ENCODE measurements at regions not wholly inside any gene's neighbourhood (a gene's known extent, or its start where the extent isn't known, plus 50 kb on each side); places are given as distances from the start of the nearest gene placed in this dataset.
"Not testable (repeated sequence)": the region's sequence is repeated elsewhere in the genome, so short reads cannot be mapped to it uniquely, and the experiment has no call there.

DNA sequence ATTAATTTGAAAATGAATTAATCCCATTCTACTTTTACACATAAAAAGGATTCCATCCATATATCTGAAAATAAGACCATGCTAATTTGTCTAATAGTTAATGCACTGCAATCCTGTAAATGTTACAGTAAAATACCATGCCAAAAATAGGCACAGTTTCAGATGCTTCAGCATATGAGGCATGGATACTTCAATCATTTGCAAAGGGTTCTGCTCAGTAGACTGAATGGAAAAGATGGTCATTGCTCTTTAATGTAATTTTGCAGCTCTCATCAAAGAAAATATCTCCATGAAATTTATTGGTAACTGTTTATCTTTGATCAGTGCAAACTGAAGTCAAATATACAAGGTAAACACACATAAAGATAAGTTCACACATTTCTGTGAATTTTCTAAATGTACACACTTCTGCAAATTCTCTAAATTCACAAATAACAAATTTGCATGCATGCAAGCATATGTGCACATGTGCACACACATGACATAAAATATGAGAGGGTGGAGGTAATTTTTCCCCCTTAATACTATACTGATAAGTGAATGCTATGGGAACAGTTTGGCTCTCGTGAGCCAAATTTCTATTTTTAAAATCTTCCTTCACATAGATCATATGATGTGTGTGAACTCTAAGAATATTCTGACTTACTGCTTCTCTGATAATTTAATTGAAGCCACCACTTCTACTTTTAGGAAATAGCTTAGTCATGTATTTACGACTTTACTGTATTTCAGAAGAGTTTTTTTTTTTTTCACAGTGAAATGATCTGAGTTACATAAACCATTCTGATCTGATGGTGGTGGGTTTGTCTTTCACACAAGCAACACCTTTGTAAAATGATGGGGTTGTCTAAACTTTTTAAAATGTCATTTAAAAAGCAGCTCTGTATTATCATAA lies 996.8 kb upstream of the CITED2 start:
- no peak for DNase-seq (ENCODE audit: low read depth in 2 of 3, low spot score in 2 of 3)

DNA sequence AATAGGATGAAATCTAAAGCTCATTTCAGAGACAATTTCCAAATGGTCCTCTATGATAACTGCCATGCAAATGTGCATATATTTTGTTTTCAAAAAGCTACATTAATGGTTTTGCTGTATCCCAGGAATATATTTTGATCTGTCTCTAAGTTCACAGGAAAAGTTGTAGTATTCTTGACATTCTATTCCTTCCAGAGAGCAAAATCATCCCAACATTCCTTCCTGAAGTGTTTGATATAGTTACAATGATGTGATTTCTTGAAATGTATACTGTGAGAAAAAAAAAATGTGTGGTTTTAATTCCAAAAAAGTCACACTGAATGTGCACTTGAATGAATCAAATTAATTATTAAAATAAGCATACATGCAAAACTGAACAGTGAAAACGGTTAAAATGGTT lies 996.0 kb upstream of the CITED2 start:
- DNase-seq (ENCODE audit: low read depth in 2 of 3, low spot score in 2 of 3), result no peak

DNA sequence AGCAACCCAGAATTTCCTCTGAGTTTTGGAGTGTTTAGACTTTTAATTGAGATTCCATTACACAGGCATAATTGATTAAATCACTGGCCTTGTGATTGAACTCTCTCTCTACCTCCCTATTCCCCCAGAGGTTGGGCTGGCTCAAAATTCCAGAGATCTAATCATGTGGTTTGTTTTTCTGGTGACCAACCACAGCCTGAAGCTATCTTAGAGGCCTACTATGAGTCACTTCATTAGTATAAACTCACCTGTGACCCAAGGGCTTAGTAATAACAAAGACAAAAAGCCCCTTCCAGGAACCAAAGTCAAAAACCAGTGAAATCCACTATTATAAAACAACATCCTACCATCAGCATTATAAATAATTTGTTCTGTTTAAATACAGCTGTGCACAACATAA lies 992.5 kb upstream of the CITED2 start:
- DNase-seq (ENCODE audit: low read depth in 2 of 3, low spot score in 2 of 3), result no peak

DNA sequence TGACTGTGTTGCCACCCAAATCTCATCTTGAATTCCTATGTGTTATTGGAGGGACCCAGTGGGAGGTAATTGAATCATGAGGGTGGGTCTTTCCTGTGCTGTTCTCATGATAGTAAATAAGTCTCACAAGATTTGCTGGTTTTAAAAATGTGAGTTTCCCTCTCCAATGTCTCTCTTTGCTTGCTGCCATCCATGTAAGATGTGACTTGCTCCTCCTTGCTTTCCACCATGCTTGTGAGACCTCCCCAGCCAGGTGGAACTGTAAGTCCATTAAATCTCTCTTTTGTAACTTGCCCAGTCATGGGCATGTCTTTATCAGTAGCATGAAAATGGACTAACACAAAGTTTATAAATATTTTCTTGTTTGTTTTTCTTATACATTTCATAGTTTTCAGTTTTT lies 990.5 kb upstream of the CITED2 start:
- no peak for DNase-seq (ENCODE audit: low read depth in 2 of 3, low spot score in 2 of 3)

DNA sequence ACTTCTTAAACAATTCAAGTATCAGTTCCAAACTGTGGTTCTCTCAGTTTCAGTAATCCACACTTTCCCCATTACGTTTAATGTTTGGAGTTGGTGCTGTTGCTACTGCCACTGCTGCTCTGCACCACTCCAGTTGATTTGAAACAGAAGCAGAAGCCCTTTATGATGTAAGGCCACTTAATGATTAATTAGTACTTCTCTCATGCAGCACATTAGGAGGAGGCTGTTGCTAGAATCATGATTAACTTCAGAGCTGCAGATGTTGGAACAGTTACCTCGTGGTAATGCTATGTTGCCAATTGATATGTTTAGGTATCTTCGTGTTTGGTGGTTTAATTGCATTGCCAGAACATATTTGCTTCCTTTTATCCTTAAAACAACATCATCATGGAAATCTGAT lies 986.2 kb upstream of the CITED2 start:
- no peak for DNase-seq (ENCODE audit: low read depth in 2 of 3, low spot score in 2 of 3)

DNA sequence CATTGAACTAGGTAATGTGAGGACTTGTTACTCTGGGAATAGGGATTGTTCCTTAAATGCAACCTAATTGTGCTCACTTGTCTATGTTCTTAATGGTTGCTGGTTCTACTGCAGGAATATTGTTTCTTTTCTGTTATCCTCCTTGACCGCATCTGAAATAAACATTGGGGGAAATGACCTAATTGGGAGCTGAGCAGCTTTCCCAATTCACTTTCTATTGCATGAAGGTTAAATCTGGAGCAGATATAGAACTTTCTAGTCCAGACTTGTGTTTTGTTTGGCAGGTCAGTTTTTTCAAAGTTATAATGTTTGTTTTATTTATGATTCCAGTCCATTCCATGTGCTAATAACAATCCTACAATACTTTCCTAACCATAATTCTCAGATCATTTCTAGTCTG lies 981.0 kb upstream of the CITED2 start:
- no peak for DNase-seq (ENCODE audit: low read depth in 2 of 3, low spot score in 2 of 3)

DNA sequence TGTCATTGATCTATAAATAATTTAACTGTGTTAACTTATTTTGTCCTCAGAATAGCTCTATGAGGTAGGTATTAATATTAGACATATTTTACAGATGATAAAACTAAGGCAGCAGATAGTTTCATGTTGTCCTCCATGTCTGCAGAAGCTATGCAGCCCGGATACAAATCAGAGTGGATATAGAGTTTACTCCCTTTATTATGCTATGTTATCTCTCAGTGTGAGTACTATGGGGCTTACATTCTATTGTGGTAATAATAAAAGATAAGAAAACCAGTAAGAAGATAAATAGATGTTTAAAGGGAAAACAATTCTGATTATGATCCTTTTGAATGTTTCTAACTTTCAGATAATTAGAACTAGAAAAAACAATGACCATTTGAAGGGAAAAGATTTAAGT lies 979.8 kb upstream of the CITED2 start:
- no peak for DNase-seq (ENCODE audit: low read depth in 2 of 3, low spot score in 2 of 3)

DNA sequence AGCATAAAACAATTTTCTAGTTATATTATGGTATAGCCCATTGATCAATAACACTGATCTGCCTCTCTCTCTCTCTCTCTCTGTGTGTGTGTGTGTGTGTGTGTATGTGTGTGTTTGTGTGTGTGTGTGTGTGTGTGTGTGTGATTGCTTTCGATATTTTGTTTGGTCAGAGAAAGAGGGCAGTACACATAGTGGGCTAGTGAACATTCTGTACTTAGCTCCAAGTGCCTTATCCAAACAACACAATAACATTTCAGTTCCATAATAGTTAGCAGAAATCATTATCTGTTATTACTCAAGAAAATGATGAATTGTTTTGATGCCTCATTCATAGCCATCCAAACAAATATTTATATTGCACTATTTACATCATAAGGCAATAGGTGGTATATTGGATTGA lies 979.1 kb upstream of the CITED2 start:
- DNase-seq (ENCODE audit: low read depth in 2 of 3, low spot score in 2 of 3), result no peak

DNA sequence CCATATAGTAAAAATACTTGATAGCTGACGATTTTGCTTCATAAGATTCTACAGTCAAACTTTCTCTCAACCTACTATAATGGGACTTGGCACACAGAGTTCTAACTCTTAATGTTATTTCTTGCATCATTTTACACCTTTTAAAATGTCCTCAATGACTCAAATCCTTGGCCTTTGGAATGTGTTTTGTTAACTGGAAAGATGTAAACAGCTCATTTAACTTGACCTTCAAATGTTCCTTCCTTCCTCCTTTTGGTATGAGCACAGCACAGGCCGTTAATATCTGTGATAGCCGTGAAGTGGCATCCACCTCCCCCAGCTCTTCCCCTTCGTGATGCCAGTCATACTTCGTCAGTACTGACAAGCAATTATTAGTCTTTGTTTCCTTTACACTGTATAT lies 972.0 kb upstream of the CITED2 start:
- DNase-seq (ENCODE audit: low read depth in 2 of 3, low spot score in 2 of 3), result no peak

DNA sequence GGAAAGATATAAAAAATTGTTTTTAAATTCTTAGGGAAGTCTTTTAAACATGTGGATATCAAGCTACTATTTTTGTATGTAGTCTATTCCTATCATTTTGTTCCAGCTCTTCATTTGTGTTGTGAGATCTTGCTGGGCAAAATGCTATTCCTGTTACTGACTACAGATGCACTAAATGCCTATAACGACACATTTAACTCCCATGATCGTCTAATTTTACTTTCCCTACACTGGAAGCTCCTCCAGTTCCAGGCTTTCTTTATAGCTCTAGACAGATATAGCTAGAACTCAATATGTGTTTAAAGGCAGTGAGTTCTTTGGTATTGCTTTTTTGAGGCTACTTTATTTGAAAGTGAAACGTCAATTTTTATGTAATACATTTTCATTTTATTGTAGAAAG lies 971.5 kb upstream of the CITED2 start:
- no peak for DNase-seq (ENCODE audit: low read depth in 2 of 3, low spot score in 2 of 3)

DNA sequence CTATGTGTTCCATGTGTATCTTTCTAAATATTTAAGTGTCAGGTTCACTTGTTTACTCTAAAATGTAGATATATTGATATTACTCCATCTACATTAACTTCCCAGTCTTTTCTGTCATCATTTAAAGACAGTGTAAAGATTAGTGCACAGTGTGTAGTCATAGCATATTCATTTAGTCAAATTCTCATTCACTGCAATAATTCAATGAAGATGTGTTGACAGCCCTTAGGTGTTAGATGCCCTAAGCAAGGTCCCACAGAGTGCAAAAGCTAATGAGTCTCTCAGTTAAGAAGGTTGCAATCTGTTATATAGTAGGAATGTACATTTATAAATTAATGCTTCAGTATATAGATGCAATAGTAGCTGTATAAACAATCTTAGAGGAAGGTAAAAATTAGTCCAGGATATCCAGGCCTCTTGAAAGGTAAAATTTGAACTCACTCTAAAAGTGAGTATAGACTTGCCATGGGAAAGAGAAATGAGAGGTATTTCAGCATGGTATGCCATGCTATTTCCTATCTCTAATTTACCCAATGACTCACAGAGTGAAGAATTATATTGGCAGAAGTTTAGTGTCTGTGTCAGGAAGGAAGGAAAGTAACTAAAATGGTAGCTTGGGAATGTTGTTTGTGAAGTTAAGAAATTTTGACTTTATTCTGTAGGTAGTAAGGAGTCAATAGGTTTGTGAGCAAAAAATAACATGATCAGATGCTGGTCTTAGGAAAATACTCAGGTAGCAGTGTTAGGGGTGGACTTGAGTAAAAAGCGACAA lies 969.9 kb upstream of the CITED2 start:
- DNase-seq (ENCODE audit: low read depth in 2 of 3, low spot score in 2 of 3), result no peak

DNA sequence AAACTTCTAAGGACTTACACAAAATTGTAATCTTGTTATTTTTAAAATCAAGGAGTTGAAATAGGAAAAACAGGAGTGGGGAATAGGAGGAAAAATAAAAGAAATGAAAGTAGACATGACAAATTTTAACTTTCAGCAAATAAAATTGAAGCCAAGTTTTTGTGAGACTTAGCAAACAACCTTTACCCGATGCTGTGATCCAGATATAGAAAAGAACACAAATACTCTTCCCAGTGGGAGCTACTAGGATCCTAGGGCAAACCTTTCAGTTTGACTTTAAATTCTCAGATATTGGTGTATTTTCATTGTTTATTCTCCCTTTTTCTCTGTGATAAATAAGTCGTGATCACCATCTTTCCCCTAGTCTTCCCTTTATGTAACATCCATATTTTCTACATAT lies 968.7 kb upstream of the CITED2 start:
- DNase-seq (ENCODE audit: low read depth in 2 of 3, low spot score in 2 of 3), result no peak

DNA sequence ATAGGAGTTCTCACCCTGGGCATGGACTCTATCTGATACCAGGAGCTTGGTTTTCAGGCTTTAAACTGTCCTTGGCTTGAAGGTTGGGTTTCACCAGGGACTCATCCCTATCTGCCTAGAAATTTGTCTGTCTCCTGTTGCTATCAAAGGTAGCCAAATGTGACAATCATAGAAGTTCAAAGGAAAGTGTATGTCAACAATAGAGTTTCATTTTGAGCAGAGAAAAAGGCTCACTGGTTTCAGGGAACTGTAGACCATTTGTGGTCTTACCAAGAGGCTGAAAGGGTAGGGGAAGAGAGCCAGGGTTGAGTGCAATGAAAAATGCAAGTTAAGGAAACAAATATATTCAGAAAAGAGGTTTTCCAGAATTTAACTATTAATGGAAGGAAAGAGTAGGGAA lies 966.8 kb upstream of the CITED2 start:
- no peak for DNase-seq (ENCODE audit: low read depth in 2 of 3, low spot score in 2 of 3)

DNA sequence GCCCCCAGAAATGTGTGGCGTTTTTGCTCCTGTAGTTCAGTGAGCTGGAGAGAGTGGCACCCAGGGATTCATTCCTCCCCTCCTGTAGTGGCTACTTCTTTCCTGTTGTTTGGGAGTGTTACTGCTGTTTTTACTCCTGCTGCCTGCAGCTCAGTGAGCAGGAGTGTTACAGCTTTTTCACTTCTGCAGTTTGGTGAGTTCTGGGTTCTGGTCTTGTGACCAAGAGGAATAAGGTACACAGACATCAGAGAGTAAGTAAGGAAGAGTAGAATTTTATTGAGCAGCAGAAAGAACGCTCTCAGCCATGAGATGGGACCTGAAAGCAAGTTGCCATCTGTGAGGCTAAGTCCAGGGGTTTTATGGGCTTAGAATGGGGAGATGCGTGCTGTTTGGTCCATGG lies 966.3 kb upstream of the CITED2 start:
- DNase-seq (ENCODE audit: low read depth in 2 of 3, low spot score in 2 of 3), result no peak

DNA sequence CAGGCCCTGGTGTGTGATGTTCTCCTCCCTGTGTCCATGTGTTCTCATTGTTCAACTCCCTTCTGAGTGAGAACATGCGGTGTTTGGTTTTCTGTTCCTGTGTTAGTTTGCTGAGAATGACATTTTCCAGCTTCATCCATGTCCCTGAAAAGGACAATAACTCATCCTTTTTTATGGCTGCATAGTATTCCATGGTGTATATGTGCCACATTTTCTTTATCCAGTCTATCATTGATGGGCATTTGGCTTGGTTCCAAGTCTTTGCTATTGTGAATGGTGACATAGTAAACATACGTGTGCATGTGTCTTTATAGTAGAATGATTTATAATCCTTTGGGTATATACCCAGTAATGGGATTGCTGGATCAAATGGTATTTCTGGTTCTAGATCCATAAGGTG lies 964.6 kb upstream of the CITED2 start:
- not testable (repeated sequence) for DNase-seq (ENCODE audit: low read depth in 2 of 3, low spot score in 2 of 3)

DNA sequence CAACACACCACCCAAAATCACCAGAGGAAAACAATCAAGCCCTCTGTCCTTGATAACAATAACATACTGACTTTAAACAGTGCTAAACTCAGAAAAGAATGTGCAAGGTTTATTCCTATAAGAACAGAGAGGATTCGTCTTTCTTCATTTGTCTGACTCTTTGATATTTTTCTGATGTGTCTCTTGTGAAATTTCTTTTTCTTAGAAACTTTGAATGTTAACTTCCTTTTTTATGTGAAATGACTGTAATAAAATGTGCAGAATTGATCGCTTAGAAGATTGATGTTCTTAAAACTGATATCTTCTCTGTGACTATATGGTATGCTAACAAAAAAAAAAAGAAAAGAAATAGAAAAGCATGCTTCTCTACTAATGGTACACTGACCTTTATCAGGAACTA lies 947.4 kb upstream of the CITED2 start:
- no peak for DNase-seq (ENCODE audit: low read depth in 2 of 3, low spot score in 2 of 3)

DNA sequence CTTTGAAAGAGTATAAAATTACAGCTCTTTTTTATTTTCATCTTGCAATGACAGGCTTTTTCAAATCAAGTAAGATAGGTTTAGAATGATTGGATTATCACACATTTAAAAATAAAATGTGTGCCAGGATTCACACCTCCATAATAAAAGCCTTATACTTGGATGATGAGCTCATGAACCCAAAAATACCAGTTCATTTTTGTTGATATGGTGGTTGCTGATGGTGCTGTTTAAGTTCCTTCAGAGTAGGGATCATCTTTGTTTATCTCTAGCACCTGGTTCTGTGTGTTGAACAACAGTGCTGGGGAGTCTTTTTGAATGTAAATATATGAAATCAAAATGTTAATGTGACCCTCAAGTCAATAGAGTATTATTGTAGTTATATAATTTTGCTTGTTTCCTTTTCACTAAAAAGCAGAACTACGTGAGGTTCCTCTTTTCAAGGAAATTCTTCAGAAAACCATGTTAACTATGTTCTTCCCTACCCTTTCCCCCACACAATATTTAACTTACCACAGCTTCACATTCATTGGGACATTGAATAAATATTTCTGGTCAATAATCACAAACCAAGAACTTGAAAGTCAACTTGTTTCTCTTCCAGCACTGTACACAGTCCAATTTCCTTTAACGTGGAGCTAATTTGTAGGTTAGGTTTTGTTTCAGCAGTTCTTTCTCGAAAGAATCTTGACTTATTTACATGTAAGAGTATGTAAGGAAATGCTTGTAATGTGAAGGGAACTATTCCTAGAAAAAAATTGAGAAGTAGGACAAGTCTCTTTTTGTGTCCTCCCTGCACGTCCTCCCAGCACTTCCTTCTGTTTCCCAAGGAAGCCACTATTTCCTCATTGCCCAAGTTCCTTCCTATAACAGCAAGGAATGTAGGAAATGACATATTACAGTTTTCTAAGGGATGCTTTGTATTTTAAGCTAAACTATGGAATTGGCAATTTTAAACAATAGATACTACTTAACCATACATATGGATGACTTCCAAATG lies 945.9 kb upstream of the CITED2 start:
- DNase-seq (ENCODE audit: low read depth in 2 of 3, low spot score in 2 of 3), result no peak

DNA sequence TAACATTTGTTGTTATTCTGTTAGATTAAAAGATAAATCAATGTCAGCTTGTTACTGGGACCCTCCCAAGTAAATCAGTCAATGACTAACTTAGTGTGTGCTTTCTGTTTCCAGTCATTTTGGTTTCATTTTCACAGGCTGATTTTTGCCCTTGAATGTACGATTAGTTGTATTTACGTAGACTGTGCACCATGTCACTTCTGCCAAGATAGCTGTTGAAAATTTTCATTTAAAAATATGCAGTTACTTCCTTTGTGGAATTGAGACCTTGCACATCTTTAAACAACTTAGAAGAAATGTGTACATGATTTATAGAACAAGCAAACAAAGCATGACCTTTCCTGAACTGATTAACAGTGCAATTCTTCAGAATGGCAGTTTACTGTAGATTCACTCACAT lies 944.8 kb upstream of the CITED2 start:
- DNase-seq (ENCODE audit: low read depth in 2 of 3, low spot score in 2 of 3), result no peak

DNA sequence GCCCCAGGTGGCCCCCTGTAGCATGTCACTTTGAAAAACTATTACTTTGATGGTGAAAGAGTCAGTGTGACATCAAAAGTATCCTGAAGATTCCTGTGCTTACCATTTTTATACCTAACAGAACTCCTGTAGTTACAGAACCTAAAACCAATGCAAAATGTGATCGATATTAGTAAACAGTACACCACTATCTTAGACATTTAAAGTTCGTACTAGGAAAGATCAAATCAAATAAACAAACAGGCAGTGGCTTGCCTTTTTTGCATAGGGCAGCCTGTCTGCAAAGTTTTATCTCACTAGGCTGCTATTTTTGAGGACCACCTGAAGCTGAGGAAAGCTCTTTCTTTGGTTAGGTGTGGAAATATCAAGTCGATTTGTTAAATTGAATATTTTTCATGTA lies 944.0 kb upstream of the CITED2 start:
- DNase-seq (ENCODE audit: low read depth in 2 of 3, low spot score in 2 of 3), result no peak

DNA sequence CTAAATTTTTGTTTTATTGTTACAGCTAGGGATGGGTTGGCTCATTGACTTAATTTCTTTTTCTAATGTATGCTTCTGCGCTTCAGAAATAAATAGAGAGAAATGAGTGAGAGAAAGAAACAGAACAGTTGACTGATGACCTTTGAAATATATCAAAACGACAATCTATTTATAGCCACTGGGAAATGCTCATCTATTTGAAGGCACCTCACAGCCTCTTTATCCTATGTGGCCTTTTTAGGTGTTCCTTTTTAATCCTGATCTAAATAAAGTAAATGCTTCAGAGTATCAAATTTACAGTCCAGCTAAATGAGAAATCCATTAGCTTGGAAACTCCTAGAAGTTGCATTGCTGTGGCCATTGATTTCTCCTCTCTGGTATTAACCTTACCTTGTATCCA lies 943.5 kb upstream of the CITED2 start:
- no peak for DNase-seq (ENCODE audit: low read depth in 2 of 3, low spot score in 2 of 3)

DNA sequence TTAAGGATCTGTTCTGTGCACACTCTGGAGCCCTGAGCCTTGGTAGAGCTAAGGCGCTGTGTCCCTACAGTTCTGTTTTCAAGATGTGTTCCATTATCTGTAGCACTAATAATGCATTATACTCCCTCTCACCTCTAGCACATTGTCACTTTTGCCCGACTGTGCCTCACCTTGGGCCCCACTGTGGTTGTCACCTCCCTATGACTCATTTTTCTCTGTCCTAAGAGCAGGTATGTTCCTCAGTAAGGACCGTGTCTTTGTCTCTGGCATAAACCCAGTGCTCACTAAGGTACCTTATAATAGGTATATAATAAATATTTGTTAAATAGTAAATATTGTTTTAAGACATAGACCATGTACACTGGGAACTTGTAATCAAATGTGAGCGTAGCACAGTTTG lies 942.5 kb upstream of the CITED2 start:
- no peak for DNase-seq (ENCODE audit: low read depth in 2 of 3, low spot score in 2 of 3)
